SIG-M5 treated with dmso at 0.1 percent for 504 hours (cell line): ENCODE measurements at regions not wholly inside any gene's neighbourhood (a gene's known extent, or its start where the extent isn't known, plus 50 kb on each side); places are given as distances from the start of the nearest gene placed in this dataset.

Source experiments
- DNase-seq: peaks from one replicate; lab custom pipeline; 2025; ENCODE audit not compliant: unreplicated experiment; lab: John Stamatoyannopoulos, UW

DNA sequence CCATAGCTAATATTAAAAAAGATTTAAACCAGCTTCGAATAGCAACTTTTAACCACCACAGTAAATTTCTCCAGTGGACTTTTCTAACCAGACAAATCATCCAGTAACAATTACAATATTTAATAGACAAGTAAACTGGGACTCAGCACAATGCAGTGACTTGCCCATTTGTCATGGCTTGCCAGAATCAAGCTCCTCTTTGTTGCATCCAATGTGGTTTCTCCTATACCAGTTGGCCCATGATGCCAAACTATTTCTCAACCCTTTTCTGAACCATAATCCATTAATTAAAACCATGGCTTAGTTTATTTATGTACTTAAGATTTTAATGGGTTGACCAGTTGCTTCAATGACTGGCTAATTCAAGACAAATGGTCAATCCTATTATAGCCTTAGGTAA, 64.4 kb downstream of the DIO2 start:
- no peak for DNase-seq

DNA sequence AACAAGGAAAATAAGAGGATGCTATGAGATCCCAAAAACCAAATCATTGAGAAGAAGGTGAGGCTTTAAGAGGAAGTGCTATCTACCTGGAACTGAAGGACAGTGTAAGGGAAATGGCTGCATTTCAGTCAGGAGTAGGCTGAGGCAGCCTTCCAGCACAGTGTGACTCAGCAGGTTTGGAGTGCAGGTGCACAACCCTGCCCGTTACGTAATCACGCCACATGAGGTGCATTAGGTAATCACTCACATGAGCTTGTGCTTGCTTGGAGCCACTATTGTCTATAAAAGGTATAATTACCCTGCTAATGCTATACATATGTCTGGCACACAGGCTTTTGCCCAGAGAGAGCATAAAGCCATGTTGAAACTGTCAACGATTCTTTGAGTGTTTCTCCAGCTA, 74.9 kb downstream of the DIO2 start:
- no peak for DNase-seq

DNA sequence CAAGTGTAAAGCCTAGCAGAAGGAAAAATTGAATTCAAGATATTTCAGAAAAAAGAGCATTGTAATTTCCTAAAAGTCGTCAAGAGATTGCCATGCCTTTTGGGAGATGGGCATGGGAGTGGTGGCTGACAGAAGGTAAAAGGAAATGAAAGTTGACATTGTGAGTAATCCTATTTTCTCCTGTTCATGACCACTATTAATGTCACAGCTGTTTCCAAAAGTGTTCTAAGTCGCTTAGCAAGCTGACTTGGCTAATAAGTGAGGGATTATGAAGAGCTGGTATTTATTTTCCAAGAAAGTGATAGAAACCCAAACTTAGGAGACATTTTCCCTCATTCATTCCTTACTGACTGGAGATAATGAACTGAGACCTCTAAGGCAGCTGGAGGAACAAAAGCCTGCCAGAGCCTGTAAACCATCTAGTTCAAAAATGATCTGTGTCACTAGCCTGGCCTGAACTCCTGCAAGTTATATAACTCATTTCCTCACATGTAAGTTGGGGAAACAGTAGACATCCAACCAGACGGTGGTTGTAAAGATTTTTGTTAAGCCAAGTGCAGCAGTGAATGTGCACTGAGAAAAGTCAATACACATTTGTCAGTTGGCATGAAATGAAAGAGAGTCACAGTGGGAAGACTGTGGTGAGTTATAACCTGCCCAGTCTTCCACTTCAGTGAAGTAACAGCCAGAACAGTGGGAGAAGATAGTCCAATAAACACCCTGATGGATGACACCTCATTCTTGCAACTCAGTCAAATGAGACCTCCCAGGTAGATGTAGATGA, 75.8 kb downstream of the DIO2 start:
- DNase-seq, result no peak

DNA sequence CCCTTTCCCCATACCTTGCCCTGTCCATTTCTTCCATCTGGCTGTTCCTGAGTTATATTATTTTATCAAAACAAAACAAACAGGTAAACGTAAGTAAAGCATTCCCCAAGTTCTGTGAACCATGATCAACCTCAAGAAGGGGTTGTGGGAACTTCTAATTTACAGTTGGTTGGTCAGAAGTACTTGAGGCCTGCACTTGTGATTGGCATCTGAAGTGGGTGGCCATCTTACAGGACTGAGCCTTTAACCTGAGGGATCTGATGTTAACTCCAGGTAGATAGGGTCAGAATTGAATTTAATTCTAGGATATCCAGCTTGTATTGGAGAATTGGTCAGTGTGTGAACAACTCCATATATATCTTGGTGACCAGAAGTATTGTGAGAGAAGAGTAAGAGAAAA, 77.0 kb downstream of the DIO2 start:
- DNase-seq, result no peak

DNA sequence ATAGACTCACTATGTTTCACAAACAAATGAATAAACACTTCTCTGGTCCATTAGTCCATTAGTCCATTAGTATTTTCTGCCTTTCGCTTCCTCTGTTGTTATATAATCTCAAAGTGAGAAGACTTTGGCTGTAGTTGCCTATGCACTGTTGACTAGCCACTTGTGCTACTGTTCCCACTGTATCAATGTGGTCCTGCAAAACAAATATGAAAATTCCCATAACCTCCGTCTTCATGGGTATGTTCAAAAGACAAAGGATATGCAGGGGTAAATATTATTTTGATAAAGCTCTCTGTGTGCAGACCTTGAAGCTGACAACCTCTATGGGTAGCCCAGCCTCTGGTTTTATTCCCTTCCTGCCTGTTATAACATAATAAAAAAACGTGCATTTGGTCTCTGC, 77.8 kb downstream of the DIO2 start:
- no peak for DNase-seq

DNA sequence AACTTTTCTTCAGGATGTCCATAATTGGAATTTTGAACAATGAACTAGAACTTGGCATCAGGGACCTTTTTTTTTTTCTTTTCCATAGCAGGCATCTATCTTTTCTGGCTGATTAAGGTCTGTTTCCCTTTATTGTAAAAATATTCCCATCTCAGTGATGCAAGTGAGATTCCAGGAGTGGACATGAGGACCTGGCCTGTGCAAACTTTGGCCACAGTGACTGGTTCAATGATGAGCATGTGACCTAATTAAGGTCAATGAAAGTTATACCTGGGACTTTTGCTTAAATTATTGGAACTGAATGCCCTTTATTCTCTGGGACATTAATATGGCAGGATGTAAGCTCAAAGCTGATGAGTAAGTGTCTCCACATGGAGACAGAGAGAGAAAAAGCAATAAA, 83.8 kb downstream of the DIO2 start:
- DNase-seq, result no peak

DNA sequence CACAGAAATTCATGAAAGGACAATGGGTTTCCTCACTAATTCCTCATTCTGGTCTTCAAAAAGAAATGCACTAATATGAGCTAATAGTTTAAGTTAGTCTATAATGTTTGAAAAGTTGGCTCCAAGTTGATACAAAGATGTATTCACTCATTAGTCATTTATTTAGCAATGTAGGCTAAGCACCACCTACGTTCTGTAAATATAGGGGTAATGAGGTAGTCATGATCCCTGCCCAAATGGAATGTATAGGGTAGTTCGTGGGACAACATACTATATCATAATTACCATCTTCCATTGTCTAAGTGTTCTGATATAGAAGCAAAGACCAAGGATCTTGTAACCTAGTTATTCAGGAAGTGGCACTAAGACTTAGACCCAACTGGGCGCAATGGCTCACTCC, 86.5 kb downstream of the DIO2 start:
- DNase-seq, result no peak

DNA sequence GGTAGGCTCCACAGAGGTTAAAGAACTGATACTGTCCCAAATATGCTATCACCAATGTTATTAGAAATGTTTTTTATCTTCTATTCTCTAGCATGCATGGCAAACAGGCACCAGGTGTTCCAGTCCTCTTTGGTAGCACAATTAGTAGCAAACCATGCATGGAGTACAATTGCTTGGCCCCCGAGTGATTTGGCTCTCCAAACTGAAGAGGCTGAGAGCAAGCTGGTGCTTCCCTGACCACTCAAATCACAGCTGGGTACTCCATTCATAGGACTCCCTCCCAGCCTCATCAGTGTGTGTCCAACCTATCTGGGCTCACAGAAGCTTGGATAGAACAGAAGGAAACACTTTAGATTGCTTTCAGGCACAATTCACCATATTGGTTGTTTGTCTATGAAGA, 93.4 kb downstream of the DIO2 start:
- DNase-seq, result no peak

DNA sequence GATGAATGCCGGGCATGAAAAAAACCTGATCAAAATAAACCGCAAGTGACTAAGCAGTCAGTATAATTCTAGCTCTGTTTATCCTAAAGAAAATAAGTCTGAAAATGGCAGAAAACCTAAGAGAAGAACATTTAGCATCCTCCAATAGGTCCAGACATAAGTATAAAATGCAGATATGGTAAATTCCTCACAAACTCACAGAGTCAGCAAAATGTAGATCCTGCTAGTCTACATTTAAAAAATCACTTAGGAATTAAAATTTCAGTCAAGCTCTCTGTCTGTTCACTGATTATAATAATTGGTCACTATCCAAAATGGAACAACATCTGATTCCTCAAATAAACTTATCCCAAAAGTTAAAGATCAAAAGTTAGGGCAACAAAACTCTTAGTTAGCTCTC, 95.1 kb downstream of the DIO2 start:
- no peak for DNase-seq

DNA sequence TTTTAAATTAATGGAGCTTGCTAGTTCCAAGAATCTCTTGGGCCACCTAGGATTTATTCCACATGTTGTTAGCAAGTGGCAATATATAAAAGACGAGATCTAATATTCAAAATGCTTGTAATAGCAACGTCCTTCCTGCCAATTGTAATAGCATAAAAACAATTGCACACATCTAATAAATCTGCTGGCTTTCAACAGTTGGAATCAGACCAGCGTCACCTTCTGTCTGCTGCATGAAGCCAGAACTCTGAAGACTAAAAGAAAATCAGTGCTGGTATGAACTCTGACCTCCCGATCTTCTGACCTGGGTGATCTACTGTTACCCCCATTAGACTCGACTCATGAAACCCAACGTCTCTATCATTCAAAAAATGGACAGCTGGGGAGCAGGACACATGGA, 100.6 kb downstream of the DIO2 start:
- no peak for DNase-seq

DNA sequence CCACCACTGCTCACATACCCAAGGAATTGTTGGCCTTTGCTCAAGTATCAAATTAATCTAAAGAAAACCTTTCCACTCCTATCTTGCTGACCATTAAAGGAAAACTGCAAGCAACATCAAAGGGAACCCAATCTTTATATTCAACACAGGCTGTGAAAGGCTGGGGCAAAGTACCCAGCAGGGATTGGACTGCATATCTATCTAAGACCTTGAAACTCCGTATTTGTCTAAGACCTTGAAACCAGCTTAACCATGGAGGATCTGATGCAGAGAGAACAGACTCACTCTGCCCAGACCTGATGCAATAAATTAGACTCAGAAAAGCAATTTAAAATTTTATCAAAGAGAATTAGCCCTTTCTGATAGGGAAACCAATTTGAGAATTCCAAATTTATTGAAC, 102.2 kb downstream of the DIO2 start:
- no peak for DNase-seq

DNA sequence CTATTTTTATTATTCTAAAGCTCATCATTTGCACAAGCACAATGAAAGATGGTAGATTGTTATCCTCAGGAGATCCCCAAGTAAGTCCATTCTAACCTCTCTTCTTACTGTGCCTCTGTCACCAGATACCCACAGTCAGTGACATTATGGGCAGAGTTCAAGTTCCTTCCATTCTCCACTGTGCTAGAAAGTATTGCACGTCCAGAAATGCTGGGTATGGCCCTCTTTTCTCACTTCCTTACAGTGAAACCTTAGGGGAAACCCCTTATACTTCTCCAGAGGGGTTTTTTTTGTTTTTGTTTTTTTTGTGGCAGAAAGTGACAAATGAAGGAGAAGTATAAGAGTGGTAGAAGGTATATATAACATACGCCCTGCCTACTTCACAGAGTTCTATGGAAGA, 102.9 kb downstream of the DIO2 start:
- no peak for DNase-seq

DNA sequence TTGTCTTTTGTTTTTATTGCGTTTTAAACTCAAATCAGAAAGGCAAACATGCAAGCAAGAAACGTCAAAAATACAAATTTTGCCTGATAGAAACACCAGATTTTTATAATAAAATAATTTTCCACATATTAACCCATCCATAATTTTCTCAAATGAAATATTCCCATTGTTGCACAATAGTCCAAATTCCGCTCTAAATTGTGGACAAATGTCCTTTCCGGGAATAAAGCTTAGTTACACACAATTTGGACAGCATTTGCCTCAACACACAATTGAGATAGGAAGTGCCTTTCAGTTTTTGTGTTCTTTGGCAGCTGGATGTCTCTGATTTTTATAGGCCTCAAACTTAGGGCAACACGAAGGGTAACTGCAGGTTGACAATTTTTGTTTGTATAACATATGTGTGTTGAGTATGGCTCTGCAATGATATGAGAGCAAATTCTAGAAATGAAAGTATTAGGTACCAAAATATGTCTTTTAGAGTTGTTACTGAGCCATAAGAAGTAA, 105.8 kb downstream of the DIO2 start:
- DNase-seq, result no peak

DNA sequence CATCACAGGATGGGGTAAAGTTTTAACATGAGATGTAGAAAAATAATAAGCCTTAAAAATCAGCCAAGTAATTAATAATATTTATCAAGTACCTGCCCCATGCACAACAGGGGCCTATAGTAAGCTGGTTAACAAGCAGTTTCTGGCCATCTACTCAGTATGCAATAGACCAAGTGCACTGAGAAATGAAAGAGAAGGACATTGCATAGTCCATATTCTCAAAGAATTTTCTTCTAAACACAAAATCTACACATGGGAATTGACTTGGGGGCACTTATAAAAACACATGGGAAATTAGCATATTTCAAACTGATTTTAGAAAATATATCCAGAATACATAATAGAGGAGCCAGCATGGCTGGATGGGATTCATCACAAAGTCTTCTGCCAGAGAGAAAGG, 109.5 kb downstream of the DIO2 start:
- no peak for DNase-seq

DNA sequence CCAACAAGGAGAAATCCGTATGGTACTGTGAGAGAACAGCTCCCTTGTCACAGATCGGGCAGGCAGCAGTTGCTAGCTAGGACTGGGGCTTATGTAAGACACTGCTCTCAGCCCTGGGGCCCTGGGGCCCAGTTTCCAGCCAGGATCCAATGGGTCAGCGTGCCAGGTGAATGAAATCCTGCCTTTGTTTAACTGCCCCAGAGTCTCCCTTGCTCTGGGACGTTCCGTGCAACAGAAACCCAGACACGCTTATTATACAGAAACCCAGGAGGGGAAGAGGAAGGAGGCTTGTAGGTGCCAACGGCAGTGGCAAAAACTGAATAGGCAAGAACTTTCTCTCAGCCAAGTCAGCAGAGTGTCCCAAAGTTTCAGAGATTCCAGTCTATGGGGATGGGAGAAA, 110.6 kb downstream of the DIO2 start:
- no peak for DNase-seq

DNA sequence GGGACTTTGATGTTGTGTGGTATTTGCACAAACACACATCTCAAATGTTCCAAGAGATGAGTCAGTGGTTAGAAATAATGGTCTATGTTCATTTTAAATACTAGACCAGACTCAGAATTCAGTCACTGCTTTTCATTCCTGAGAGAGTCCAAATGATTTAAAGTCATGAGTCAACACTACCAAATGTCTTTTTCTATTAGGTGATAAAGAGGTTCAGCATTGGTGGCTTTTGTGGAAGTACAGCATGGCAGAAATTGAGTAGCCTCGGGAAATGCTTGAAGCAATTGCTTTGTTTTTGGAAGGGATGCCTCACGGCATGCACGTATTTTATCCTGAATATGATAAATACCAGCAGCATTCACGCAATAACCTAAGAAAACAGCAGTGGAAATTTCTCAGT, 115.7 kb downstream of the DIO2 start:
- no peak for DNase-seq

DNA sequence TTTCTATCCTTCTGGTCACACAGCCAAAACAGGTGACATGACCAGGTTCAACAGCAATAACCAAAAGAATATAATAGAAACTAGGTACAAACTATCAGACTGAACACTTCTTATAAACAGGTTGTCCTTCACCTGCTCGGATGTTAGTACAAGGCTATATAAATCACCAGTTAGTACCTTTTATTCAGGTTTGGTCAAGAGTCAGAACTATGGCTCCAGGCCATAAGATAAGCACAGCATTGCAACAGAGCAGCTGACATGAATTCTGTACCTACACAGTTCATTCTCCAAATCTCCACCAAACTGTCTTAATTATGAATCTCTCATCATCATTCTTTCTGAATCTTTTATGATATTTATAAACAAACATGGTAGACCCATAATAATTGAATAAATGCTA, 123.9 kb downstream of the DIO2 start:
- no peak for DNase-seq

DNA sequence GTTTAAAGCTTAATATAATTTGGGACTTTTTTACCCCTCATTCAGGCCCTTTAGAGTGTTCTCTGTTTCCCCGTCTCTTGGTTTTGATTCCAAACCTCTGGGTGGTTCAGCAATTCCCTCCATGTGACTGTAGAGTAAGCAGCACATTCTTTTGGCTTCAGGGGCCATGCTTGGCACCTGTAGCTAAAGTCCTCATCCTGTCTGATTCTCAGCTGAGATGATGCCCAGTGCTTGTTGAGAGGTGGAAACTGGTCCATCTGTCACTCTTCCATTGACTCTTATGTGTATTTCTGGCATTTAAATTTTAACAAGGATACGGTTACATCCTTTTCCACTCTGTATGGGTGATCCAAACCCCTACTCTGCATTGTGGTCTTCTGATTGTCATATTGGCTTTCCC, 127.1 kb downstream of the DIO2 start:
- DNase-seq, result no peak

DNA sequence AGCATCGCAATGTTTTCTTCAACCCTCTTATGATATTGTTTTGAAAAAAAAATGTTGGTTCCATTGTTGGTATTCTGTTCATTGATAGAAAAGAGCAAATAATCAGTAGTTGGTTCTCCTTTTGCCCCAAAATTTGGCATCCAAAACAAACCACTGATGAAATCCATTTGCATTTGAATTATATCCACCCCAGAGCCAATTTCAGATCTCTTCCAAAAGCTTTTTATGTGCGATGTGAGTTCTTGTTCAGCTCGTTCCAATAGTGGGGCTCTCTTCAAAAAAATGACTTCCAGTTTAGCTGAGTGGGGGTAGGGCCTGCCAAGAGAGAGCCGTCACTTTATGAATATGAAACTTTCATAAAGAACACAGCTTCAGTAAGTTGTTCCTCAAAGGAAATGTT, 130.7 kb downstream of the DIO2 start:
- DNase-seq, result no peak

DNA sequence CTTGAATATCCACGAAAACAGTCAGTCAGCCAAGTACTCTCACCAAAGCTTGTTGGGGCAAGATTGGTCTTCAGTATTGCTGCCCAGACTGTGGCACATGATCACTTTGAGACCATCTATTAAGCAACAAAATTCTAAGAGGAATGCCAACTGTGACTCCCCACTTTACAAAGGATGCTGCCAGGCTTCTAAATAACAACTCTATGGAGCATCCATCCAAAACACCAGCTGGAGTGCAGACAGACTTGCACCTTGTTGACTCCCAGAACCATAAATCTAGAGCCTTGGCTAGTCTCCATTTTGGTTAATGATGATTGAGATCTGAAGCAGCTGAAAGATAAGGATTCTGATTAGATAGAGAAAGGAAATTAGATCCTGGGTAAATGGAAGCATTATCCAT, 132.8 kb downstream of the DIO2 start:
- DNase-seq, result no peak

DNA sequence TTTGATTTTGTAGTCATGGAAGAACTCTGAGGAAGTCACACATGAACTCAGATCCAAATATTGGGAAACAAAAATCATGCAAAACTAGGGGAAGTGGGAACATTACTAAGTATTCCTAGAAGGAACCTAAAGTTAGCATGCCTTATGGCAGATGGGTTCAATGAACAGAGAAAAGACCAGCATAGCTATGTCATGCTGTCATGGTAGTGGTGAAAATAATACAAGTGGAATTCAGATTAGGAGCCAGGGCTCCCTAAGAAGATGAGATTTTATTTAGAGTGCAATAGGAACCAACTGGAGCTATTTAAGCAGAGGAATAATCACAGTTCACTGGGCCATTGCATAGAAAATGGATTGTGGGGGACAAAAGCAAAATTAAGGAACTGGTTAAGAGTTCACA, 134.0 kb downstream of the DIO2 start:
- no peak for DNase-seq

DNA sequence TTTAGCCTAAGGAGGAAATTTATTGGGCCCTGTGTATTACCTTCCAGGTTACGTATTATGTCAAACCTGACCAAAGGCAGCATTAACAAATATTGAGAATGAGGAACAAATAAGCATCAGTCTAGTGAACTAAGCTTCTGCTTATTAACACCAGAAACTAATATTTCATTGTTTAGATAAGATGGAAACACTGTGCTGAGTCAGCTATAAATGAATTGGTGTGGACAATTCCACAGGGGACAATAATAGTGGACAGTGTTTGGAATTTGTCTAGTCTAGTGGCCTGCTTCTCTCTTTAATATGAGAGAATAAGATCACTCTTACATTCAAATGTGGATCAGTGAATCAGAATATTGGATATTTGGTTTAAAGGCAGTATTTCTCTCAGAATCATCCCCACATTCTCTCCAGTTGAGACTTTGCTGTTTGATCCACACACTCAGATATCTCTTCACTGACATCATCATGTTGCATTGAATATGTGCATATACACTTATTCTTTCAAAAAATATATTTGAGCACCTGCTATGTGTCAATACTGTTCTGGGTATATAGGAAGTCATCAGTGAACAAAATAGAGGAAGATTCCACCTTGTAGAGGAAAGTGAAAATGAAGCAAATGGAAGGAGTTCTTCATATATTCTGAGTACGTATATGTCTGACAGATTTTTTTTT, 136.3 kb downstream of the DIO2 start:
- no peak for DNase-seq

DNA sequence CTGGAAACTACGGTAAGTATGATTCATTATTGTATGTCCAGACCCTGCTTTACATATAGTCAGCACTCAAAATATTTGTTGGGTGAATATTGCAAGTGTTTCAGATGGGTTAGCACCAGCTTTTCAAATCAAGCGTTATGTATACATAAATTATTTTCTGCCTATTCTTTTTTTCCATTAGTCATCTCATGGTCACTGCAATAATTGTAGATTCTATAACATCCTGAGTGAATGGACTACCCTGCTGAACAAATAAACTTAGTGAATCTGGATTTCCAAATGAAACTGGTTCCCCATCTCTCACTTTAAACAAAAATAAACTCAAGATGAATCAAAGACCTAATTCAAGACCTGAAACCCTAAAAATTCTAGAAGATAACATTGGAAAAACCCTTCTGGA, 152.3 kb downstream of the DIO2 start:
- no peak for DNase-seq
